Fibroblast of lung (primary cell): ENCODE measurements at regions not wholly inside any gene's neighbourhood (a gene's known extent, or its start where the extent isn't known, plus 50 kb on each side); places are given as distances from the start of the nearest gene placed in this dataset.

Source experiments
- DNase-seq, 2 donors: peaks; one replicate each; pipeline versions ENCODE4 v3.0.0 to v3.0.0-alpha.2; 2010; ENCODE audit warnings: low read depth in 2 of 2
- H2AFZ ChIP-seq: 2 replicates; pipeline ENCODE4 v1.5.1; 2012; ENCODE audit warnings: low read length, control low read depth, inconsistent platforms
- H3K27ac ChIP-seq: 2 replicates; pipeline ENCODE4 v1.5.1; 2011; ENCODE audit warnings: low read length, control low read depth; ENCODE audit not compliant: insufficient read depth
- H3K27me3 ChIP-seq: 2 replicates; pipeline ENCODE4 v1.5.1; 2011; ENCODE audit warnings: mild to moderate bottlenecking, low read length; ENCODE audit not compliant: control insufficient read depth, insufficient read depth
- H3K36me3 ChIP-seq: 2 replicates; pipeline ENCODE4 v1.5.1; 2011; ENCODE audit warnings: low read length; ENCODE audit not compliant: control insufficient read depth, insufficient read depth
- H3K4me1 ChIP-seq: 2 replicates; pipeline ENCODE4 v1.5.1; 2011; ENCODE audit warnings: low read length; ENCODE audit not compliant: control insufficient read depth, insufficient read depth; ENCODE audit errors: extremely low read depth
- H3K4me2 ChIP-seq: 2 replicates; pipeline ENCODE4 v1.5.1; 2011; ENCODE audit warnings: low read length, control low read depth; ENCODE audit not compliant: insufficient read depth; ENCODE audit errors: extremely low read depth
- H3K4me3 ChIP-seq, 4 experiments: fragments of 200-600 bp in 1 of 4; sonication (generic) in 1 of 4; replicated peaks in 1 of 4; 2 replicates each; pipeline ENCODE4 v1.5.1; 2011 to 2016; ENCODE audit warnings: low read length in 4 of 4, low read depth in 3 of 4, mild to moderate bottlenecking in 3 of 4, control low read depth in 2 of 4, inconsistent platforms in 1 of 4, mixed read lengths in 1 of 4; ENCODE audit not compliant: insufficient read depth in 1 of 4; ENCODE audit errors: control extremely low read depth in 1 of 4
- H3K79me2 ChIP-seq: 2 replicates; pipeline ENCODE4 v1.5.1; 2012; ENCODE audit warnings: mild to moderate bottlenecking, low read length, inconsistent platforms; ENCODE audit not compliant: control insufficient read depth, insufficient read depth
- H3K9ac ChIP-seq: 2 replicates; pipeline ENCODE4 v1.5.1; 2011; ENCODE audit warnings: mild to moderate bottlenecking, low read length, control low read depth; ENCODE audit not compliant: insufficient read depth
- H3K9me3 ChIP-seq: 2 replicates; pipeline ENCODE4 v1.5.1; 2012; ENCODE audit warnings: low read depth, low read length; ENCODE audit not compliant: control insufficient read depth, insufficient read depth
- H4K20me1 ChIP-seq: 2 replicates; pipeline ENCODE4 v1.5.1; 2011; ENCODE audit warnings: low read length; ENCODE audit not compliant: control insufficient read depth, insufficient read depth; ENCODE audit errors: extremely low read depth
- CTCF ChIP-seq, 2 donors: IDR thresholded peaks in 1 of 2; conservative IDR thresholded peaks in 1 of 2; 1 replicate in 1 of 2; 2 replicates in 1 of 2; pipeline ENCODE4 v1.5.1; 2011 to 2012; ENCODE audit warnings: low read length in 2 of 2, control low read depth in 1 of 2, inconsistent platforms in 1 of 2, low read depth in 1 of 2, mild to moderate bottlenecking in 1 of 2
- EZH2 ChIP-seq: IDR thresholded peaks from 2 replicates; pipeline ENCODE4 v1.5.1; 2012; ENCODE audit warnings: low read length, control low read depth, mild to moderate bottlenecking; ENCODE audit errors: missing control alignments

GRCh38 chr6:81864124-81864523 lies 111.6 kb upstream of the TENT5A start:
- no peaks in the 10 kb centered on the region for H3K36me3 ChIP-seq
- TF ChIP-seq EZH2 (no peak), CTCF (conservative IDR thresholded peaks at IDR 0.05 in 1 of 2, IDR thresholded peaks at IDR 0.05 in 1 of 2; ENCODE audit: low read depth in 1 of 2, low read length in 2 of 2) (no peak)
- H3K4me1 ChIP-seq: peaks cover 3% of the 10 kb centered on the region
- no peak overlapping the region for H3K4me2 ChIP-seq
- H3K27ac ChIP-seq: no peak overlapping the region
- no peak for DNase-seq
- no peaks in the 10 kb centered on the region for H3K27me3 ChIP-seq
- no peak overlapping the region for H2AFZ ChIP-seq
- no peak overlapping the region for H3K4me3 ChIP-seq
- H4K20me1 ChIP-seq: no peaks in the 10 kb centered on the region
- no peaks in the 10 kb centered on the region for H3K79me2 ChIP-seq
- H3K9ac ChIP-seq: no peak overlapping the region
- H3K9me3 ChIP-seq: no peaks in the 10 kb centered on the region

GRCh38 chr6:81863123-81863522 lies 110.6 kb upstream of the TENT5A start:
- no peak for DNase-seq
- no peaks in the 10 kb centered on the region for H3K79me2 ChIP-seq
- H3K27me3 ChIP-seq: no peaks in the 10 kb centered on the region
- no peak overlapping the region for H3K9ac ChIP-seq
- H4K20me1 ChIP-seq: no peaks in the 10 kb centered on the region
- no peak overlapping the region for H3K27ac ChIP-seq
- no peak overlapping the region for H3K4me2 ChIP-seq
- no peaks in the 10 kb centered on the region for H3K36me3 ChIP-seq
- TF ChIP-seq EZH2: no peak
- no peak for TF ChIP-seq CTCF (conservative IDR thresholded peaks at IDR 0.05 in 1 of 2, IDR thresholded peaks at IDR 0.05 in 1 of 2; ENCODE audit: low read depth in 1 of 2, low read length in 2 of 2)
- no peak overlapping the region for H3K4me3 ChIP-seq
- no peak overlapping the region for H2AFZ ChIP-seq
- H3K9me3 ChIP-seq: no peaks in the 10 kb centered on the region
- peaks cover 3% of the 10 kb centered on the region for H3K4me1 ChIP-seq

GRCh38 chr6:81861281-81861680 lies 108.8 kb upstream of the TENT5A start:
- DNase-seq: no peak
- no peak overlapping the region for H3K4me3 ChIP-seq
- H3K4me2 ChIP-seq: no peak overlapping the region
- H3K9ac ChIP-seq: no peak overlapping the region
- H3K27ac ChIP-seq: no peak overlapping the region
- H3K79me2 ChIP-seq: no peaks in the 10 kb centered on the region
- no peaks in the 10 kb centered on the region for H3K36me3 ChIP-seq
- H3K4me1 ChIP-seq: peaks cover 3% of the 10 kb centered on the region
- no peaks in the 10 kb centered on the region for H4K20me1 ChIP-seq
- no peaks in the 10 kb centered on the region for H3K9me3 ChIP-seq
- TF ChIP-seq EZH2: no peak
- no peak for TF ChIP-seq CTCF (conservative IDR thresholded peaks at IDR 0.05 in 1 of 2, IDR thresholded peaks at IDR 0.05 in 1 of 2; ENCODE audit: low read depth in 1 of 2, low read length in 2 of 2)
- H2AFZ ChIP-seq: no peak overlapping the region
- no peaks in the 10 kb centered on the region for H3K27me3 ChIP-seq
